PC-3 (cell line): ENCODE measurements at regions not wholly inside any gene's neighbourhood (a gene's known extent, or its start where the extent isn't known, plus 50 kb on each side); places are given as distances from the start of the nearest gene placed in this dataset.

Experiments
- ATAC-seq: fragments of 200-7000 bp; cut with Tn5 transposase; 2 replicates; pipeline ENCODE4 v1.9.1; 2020; ENCODE audit warnings: mild to moderate bottlenecking, moderate library complexity
- BruUV-seq: library from RNA; stranded (reverse); fragments of 400-500 nt; replicated peaks from 2 replicates; lab custom pipeline; 2021; lab: Mats Ljungman, UMichigan
- CTCF ChIA-PET: fragments of 300-600 bp; sonication (Branson Sonifier 250); formaldehyde crosslinking; loops from one replicate; lab custom pipeline; 2022; ENCODE audit warnings: antibody characterized with exemption; lab: Charles Lee
- POLR2A ChIA-PET: fragments of 300-600 bp; sonication (Branson Sonifier 250); formaldehyde crosslinking; loops from one replicate; lab custom pipeline; 2022; ENCODE audit warnings: antibody characterized with exemption; ENCODE audit not compliant: unreplicated experiment; lab: Charles Lee
- DNase-seq: peaks from one replicate; pipeline ENCODE4 v3.0.0-alpha.2; 2015
- H2AFZ ChIP-seq: fragments of 300-600 bp; sonication (generic); 2 replicates; pipeline ENCODE4 v1.6.0; 2016; ENCODE audit warnings: antibody characterized with exemption, low read length
- H3F3A ChIP-seq: fragments of 300-600 bp; sonication (generic); one replicate; pipeline ENCODE4 v1.6.0; 2017; ENCODE audit warnings: antibody characterized with exemption, low read length, control low read depth, mild to moderate bottlenecking; ENCODE audit not compliant: unreplicated experiment
- H3K27ac ChIP-seq: fragments of 300-600 bp; sonication (generic); 2 replicates; pipeline ENCODE4 v1.5.1; 2016; ENCODE audit warnings: mild to moderate bottlenecking, low read length
- H3K27me3 ChIP-seq: fragments of 300-600 bp; sonication (generic); 2 replicates; pipeline ENCODE4 v1.6.1; 2016; ENCODE audit warnings: low read length, mixed read lengths
- H3K36me3 ChIP-seq: fragments of 300-600 bp; sonication (generic); 2 replicates; pipeline ENCODE4 v1.6.1; 2016; ENCODE audit warnings: low read depth, mixed run types, low read length, mixed read lengths
- H3K4me1 ChIP-seq: fragments of 300-600 bp; sonication (generic); 2 replicates; pipeline ENCODE4 v1.5.1; 2016; ENCODE audit warnings: low read length; ENCODE audit not compliant: insufficient read depth
- H3K4me2 ChIP-seq: fragments of 300-600 bp; sonication (generic); 2 replicates; pipeline ENCODE4 v1.6.0; 2016; ENCODE audit warnings: low read length
- H3K4me3 ChIP-seq: fragments of 300-600 bp; sonication (generic); 2 replicates; pipeline ENCODE4 v1.5.1; 2016; ENCODE audit warnings: mild to moderate bottlenecking, low read length, mixed read lengths
- H3K79me2 ChIP-seq: fragments of 300-600 bp; sonication (generic); 2 replicates; pipeline ENCODE4 v1.6.1; 2017; ENCODE audit warnings: low read length, mixed read lengths
- H3K9ac ChIP-seq: fragments of 300-600 bp; sonication (generic); 2 replicates; pipeline ENCODE4 v1.6.0; 2016; ENCODE audit warnings: mild to moderate bottlenecking, low read length
- H3K9me2 ChIP-seq: fragments of 300-600 bp; sonication (generic); replicated peaks from 2 replicates; pipeline ENCODE4 v1.6.1; 2016; ENCODE audit warnings: mixed run types, low read length, mixed read lengths
- H3K9me3 ChIP-seq: fragments of 300-600 bp; sonication (generic); 2 replicates; pipeline ENCODE4 v1.6.1; 2016; ENCODE audit warnings: low read length, mixed read lengths
- H4K20me1 ChIP-seq: fragments of 300-600 bp; sonication (generic); 2 replicates; pipeline ENCODE4 v1.6.1; 2016; ENCODE audit warnings: low read length, mixed read lengths
- EZH2 ChIP-seq: fragments of 300-600 bp; sonication (generic); IDR thresholded peaks from one replicate; pipeline ENCODE4 v1.6.1; 2017; ENCODE audit warnings: antibody characterized with exemption, mild to moderate bottlenecking, low read length; ENCODE audit not compliant: unreplicated experiment
- EZH2phosphoT487 ChIP-seq: fragments of 300-600 bp; sonication (generic); IDR thresholded peaks from 2 replicates; pipeline ENCODE4 v1.6.1; 2018; ENCODE audit warnings: mild to moderate bottlenecking, antibody characterized with exemption, low read length, borderline replicate concordance
- intact Hi-C: fragments of 100-400 bp; cut with micrococcal nuclease; formaldehyde crosslinking; loops from 2 replicates; pipeline ENCODE4 v1.9.0; 2023
- TF ChIP-seq, protein P1 (sequence below): fragments of 300-600 bp; sonication (generic); conservative IDR thresholded peaks from 2 replicates; pipeline ENCODE4 v1.5.1; 2017; ENCODE audit warnings: antibody characterized with exemption, low read depth, mild to moderate bottlenecking, low read length

DNA sequence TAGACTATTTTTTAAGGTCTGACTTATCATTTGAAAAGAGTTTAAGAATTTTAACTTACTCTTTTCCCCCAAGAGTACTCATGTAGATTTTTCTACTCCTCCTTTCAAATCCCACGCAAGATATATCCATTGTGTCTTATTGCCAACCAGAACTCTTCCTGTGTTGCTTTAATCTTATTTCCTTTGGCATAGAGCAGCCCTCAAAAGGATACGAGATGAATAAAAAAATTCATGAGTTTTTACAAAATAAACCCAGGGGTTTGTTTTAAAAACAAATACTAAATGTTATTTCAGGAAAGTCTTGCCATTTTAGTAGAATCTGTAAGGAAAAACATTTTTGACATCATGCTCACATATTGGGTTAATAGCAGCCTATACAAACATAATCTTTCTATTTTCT lies 543.2 kb upstream of the CXADR start:
- Histone ChIP-seq H3K9me3 (peaks cover 17% of the 10 kb centered on the region), H3K4me2 (no peak overlapping the region), H3K27me3 (no peaks in the 10 kb centered on the region), H3K27ac (no peak overlapping the region), H3F3A (no peaks in the 10 kb centered on the region), H2AFZ (no peak overlapping the region), H3K4me3 (no peak overlapping the region), H3K79me2 (no peaks in the 10 kb centered on the region), H3K36me3 (no peaks in the 10 kb centered on the region), H3K9ac (no peak overlapping the region), H3K4me1 (no peaks in the 10 kb centered on the region), H4K20me1 (no peaks in the 10 kb centered on the region), H3K9me2 (no peaks in the 10 kb centered on the region)
- intact Hi-C loops, result no loop called here
- DNase-seq (no peak), ATAC-seq (no peak)
- no peak for TF ChIP-seq EZH2
- no peak for TF ChIP-seq EZH2phosphoT487
- BruUV-seq, result no TSS peak
- ChIA-PET POLR2A (no interaction called here), CTCF (no interaction called here)

DNA sequence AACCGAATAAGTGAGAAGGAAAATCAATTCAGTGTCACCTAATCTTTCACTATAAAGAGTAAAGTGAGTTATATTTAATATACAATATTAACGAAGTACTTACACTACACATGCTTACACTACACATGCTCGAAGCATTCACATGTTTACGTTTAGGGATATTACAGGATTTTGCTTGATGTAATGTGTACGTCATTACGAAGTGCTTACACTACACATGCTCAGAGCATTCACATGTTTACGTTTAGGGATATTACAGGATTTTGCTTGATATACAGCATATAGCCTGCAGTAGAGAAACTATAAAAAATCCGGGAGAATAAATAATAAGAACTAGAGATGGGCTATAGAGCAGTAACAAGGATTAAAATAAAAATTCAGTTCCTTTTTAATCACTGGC lies 538.8 kb upstream of the CXADR start:
- no peak overlapping the region for H3K27ac ChIP-seq
- H3K9me3 ChIP-seq, result peaks cover 14% of the 10 kb centered on the region; the same call in 1 of the 2 replicates
- H3K9ac ChIP-seq, result no peak overlapping the region
- H3K4me2 ChIP-seq, result no peak overlapping the region
- BruUV-seq, result no TSS peak
- H3K27me3 ChIP-seq, result no peaks in the 10 kb centered on the region
- ATAC-seq, result no peak
- CTCF ChIA-PET, result no interaction called here
- no peaks in the 10 kb centered on the region for H3F3A ChIP-seq
- H3K4me3 ChIP-seq, result no peak overlapping the region
- H3K79me2 ChIP-seq, result no peaks in the 10 kb centered on the region
- POLR2A ChIA-PET, result no interaction called here
- no peaks in the 10 kb centered on the region for H3K9me2 ChIP-seq
- no peak for DNase-seq
- TF ChIP-seq EZH2phosphoT487 (no peak), EZH2 (no peak)
- TF ChIP-seq, protein P1, sequence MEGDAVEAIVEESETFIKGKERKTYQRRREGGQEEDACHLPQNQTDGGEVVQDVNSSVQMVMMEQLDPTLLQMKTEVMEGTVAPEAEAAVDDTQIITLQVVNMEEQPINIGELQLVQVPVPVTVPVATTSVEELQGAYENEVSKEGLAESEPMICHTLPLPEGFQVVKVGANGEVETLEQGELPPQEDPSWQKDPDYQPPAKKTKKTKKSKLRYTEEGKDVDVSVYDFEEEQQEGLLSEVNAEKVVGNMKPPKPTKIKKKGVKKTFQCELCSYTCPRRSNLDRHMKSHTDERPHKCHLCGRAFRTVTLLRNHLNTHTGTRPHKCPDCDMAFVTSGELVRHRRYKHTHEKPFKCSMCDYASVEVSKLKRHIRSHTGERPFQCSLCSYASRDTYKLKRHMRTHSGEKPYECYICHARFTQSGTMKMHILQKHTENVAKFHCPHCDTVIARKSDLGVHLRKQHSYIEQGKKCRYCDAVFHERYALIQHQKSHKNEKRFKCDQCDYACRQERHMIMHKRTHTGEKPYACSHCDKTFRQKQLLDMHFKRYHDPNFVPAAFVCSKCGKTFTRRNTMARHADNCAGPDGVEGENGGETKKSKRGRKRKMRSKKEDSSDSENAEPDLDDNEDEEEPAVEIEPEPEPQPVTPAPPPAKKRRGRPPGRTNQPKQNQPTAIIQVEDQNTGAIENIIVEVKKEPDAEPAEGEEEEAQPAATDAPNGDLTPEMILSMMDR, result no peak
- no peaks in the 10 kb centered on the region for H3K36me3 ChIP-seq
- no peak overlapping the region for H2AFZ ChIP-seq
- intact Hi-C loops, result no loop called here
- no peaks in the 10 kb centered on the region for H4K20me1 ChIP-seq
- H3K4me1 ChIP-seq, result no peaks in the 10 kb centered on the region

DNA sequence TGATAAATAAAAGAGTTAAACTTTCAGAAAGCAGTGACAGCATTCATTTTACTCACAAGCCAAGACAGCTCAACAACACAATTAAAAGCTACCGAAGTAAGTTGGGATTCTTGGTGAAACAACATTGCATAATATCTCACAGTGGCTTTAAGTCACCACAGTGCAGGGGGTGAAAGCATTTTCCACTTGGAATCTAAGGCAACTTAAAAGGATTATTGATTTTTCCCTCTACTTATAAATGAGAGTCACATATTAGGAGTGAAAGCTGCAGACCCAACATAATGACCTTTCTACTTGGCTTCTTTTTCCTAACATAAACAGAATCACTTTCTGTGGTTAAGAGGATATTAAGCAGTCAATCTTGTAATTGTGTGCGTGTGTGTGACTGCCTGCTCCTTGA lies 536.6 kb upstream of the CXADR start:
- Histone ChIP-seq H3K9me3 (peaks cover 10% of the 10 kb centered on the region; the same call in 1 of the 2 replicates), H3K79me2 (no peaks in the 10 kb centered on the region), H3K9me2 (no peaks in the 10 kb centered on the region), H3F3A (no peaks in the 10 kb centered on the region), H3K4me2 (no peak overlapping the region), H3K36me3 (no peaks in the 10 kb centered on the region), H3K4me3 (no peak overlapping the region), H3K4me1 (no peaks in the 10 kb centered on the region), H3K27ac (no peak overlapping the region), H3K9ac (no peak overlapping the region), H4K20me1 (no peaks in the 10 kb centered on the region), H3K27me3 (no peaks in the 10 kb centered on the region), H2AFZ (no peak overlapping the region)
- ChIA-PET CTCF (no interaction called here), POLR2A (no interaction called here)
- ATAC-seq, result no peak
- no TSS peak for BruUV-seq
- TF ChIP-seq, protein P1, result no peak
- no peak for TF ChIP-seq EZH2phosphoT487
- no peak for TF ChIP-seq EZH2
- intact Hi-C loops, result no loop called here
- DNase-seq, result no peak
